Astrocyte (in vitro differentiated cells and primary cell): ENCODE measurements at regions not wholly inside any gene's neighbourhood (a gene's known extent, or its start where the extent isn't known, plus 50 kb on each side); places are given as distances from the start of the nearest gene placed in this dataset.

Experiments
- EZH2 ChIP-seq: IDR thresholded peaks from 2 replicates; pipeline ENCODE4 v1.6.1; 2012; ENCODE audit warnings: mild to moderate bottlenecking, low read length, inconsistent platforms; ENCODE audit not compliant: insufficient read depth
- TF ChIP-seq, protein P1 (sequence below): IDR thresholded peaks from 2 replicates; pipeline ENCODE4 v1.5.1; 2011; ENCODE audit warnings: low read depth, mild to moderate bottlenecking, inconsistent platforms, low read length, moderate library complexity; ENCODE audit not compliant: insufficient read depth

DNA sequence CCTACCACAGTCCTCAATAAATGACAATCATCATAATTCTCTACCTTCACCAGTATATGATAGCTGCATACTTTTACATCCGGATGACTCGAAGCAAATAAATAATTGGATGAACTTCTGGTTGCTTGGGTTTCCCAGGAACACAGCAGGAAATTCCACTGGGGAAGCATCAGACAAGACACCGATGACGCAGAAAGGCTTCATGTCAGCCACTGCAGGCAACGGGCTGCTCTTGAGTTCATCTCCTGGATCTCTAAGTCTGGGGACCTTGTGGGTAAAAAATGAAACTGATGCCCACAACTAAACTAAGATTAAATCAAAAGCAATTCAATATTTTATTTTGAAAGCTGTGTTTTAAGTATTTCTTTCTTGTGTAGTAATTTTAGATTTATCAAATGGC, 472.1 kb upstream of the C16orf82 start:
- TF ChIP-seq, protein P1, sequence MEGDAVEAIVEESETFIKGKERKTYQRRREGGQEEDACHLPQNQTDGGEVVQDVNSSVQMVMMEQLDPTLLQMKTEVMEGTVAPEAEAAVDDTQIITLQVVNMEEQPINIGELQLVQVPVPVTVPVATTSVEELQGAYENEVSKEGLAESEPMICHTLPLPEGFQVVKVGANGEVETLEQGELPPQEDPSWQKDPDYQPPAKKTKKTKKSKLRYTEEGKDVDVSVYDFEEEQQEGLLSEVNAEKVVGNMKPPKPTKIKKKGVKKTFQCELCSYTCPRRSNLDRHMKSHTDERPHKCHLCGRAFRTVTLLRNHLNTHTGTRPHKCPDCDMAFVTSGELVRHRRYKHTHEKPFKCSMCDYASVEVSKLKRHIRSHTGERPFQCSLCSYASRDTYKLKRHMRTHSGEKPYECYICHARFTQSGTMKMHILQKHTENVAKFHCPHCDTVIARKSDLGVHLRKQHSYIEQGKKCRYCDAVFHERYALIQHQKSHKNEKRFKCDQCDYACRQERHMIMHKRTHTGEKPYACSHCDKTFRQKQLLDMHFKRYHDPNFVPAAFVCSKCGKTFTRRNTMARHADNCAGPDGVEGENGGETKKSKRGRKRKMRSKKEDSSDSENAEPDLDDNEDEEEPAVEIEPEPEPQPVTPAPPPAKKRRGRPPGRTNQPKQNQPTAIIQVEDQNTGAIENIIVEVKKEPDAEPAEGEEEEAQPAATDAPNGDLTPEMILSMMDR: no peak
- no peak for TF ChIP-seq EZH2
